CD14-positive monocyte (primary cell): ENCODE measurements at regions not wholly inside any gene's neighbourhood (a gene's known extent, or its start where the extent isn't known, plus 50 kb on each side); places are given as distances from the start of the nearest gene placed in this dataset.
A peak's percentile ranks its signal among the peaks of the same experiment; 100 is the strongest.

Source experiments
- DNase-seq, 3 donors: peaks; one replicate each; pipeline ENCODE4 v3.0.0-alpha.2; 2011 to 2022
- H2AFZ ChIP-seq: 2 replicates; pipeline ENCODE4 v1.6.0; 2012; ENCODE audit warnings: mild to moderate bottlenecking, low read depth, low read length, inconsistent platforms; ENCODE audit not compliant: insufficient read depth, poor library complexity, severe bottlenecking
- H3K27ac ChIP-seq, 2 donors: 1 replicate in 1 of 2; 2 replicates in 1 of 2; pipeline ENCODE4 v1.5.1; 2012 to 2013; ENCODE audit warnings: low read length in 2 of 2, control low read depth in 1 of 2, inconsistent platforms in 1 of 2, low read depth in 1 of 2, mild to moderate bottlenecking in 1 of 2
- H3K27me3 ChIP-seq, 2 donors: one replicate each; pipeline versions ENCODE4 v1.6.0 to v1.6.1; 2011 to 2013; ENCODE audit warnings: low read length in 2 of 2; ENCODE audit not compliant: control insufficient read depth in 2 of 2, insufficient read depth in 2 of 2
- H3K36me3 ChIP-seq, 2 donors: replicated peaks in 1 of 2; 1 replicate in 1 of 2; 2 replicates in 1 of 2; pipeline versions ENCODE4 v1.5.1 to v1.6.1; 2012 to 2013; ENCODE audit warnings: low read length in 2 of 2, control low read depth in 1 of 2, inconsistent platforms in 1 of 2, mild to moderate bottlenecking in 1 of 2; ENCODE audit not compliant: insufficient read depth in 2 of 2, control insufficient read depth in 1 of 2
- H3K4me1 ChIP-seq, 2 donors: 1 replicate in 1 of 2; 2 replicates in 1 of 2; pipeline versions ENCODE4 v1.5.1 to v1.6.1; 2012 to 2013; ENCODE audit warnings: low read length in 2 of 2, control low read depth in 1 of 2, inconsistent platforms in 1 of 2, mild to moderate bottlenecking in 1 of 2, moderate library complexity in 1 of 2; ENCODE audit not compliant: insufficient read depth in 2 of 2, control insufficient read depth in 1 of 2
- H3K4me2 ChIP-seq: replicated peaks from 2 replicates; pipeline ENCODE3; 2012; ENCODE audit warnings: low read length, moderate library complexity, mild to moderate bottlenecking; ENCODE audit not compliant: poor library complexity, severe bottlenecking; ENCODE audit errors: extremely low read depth
- H3K4me3 ChIP-seq, 3 experiments: fragments of 200-600 bp in 1 of 3; sonication (generic) in 1 of 3; replicated peaks in 1 of 3; 1 replicate in 2 of 3; 2 replicates in 1 of 3; pipeline ENCODE4 v1.5.1; 2011 to 2013; ENCODE audit warnings: low read length in 3 of 3, mild to moderate bottlenecking in 3 of 3, control low read depth in 2 of 3, low read depth in 2 of 3, inconsistent platforms in 1 of 3, moderate library complexity in 1 of 3
- H3K79me2 ChIP-seq: 2 replicates; pipeline ENCODE4 v1.6.0; 2012; ENCODE audit warnings: mild to moderate bottlenecking, control low read depth, inconsistent platforms, low read length, moderate library complexity; ENCODE audit not compliant: insufficient read depth
- H3K9ac ChIP-seq: 2 replicates; pipeline ENCODE4 v1.6.0; 2017; ENCODE audit warnings: low read length, mild to moderate bottlenecking; ENCODE audit not compliant: insufficient read depth, poor library complexity, severe bottlenecking
- H3K9me3 ChIP-seq, 2 donors: replicated peaks in 1 of 2; 1 replicate in 1 of 2; 2 replicates in 1 of 2; pipeline versions ENCODE4 v1.5.1 to v1.6.1; 2012 to 2013; ENCODE audit warnings: low read length in 2 of 2, control low read depth in 1 of 2; ENCODE audit not compliant: control insufficient read depth in 1 of 2, insufficient read depth in 1 of 2
- H4K20me1 ChIP-seq: 2 replicates; pipeline ENCODE4 v1.6.0; 2012; ENCODE audit warnings: mild to moderate bottlenecking, low read length, control low read depth, moderate library complexity; ENCODE audit not compliant: insufficient read depth
- H3K27ac Mint-ChIP-seq, 7 donors: one replicate each; pipeline ENCODE4 v1.8.0; 2020; ENCODE audit warnings: mild to moderate bottlenecking in 7 of 7, mixed read lengths in 7 of 7, moderate library complexity in 6 of 7, inconsistent platforms in 2 of 7
- H3K27me3 Mint-ChIP-seq, 3 donors: one replicate each; pipeline ENCODE4 v1.8.0; 2021 to 2022; ENCODE audit warnings: low read depth in 3 of 3, mild to moderate bottlenecking in 3 of 3, mixed read lengths in 3 of 3, moderate library complexity in 3 of 3, inconsistent platforms in 1 of 3
- H3K36me3 Mint-ChIP-seq, 2 donors: one replicate each; pipeline ENCODE4 v1.8.0; 2020; ENCODE audit warnings: mixed read lengths in 2 of 2, inconsistent platforms in 1 of 2, mild to moderate bottlenecking in 1 of 2
- H3K4me1 Mint-ChIP-seq: one replicate; pipeline ENCODE4 v1.8.0; 2020; ENCODE audit warnings: mild to moderate bottlenecking, mixed read lengths
- H3K4me3 Mint-ChIP-seq, 2 donors: one replicate each; pipeline ENCODE4 v1.8.0; 2020; ENCODE audit warnings: mild to moderate bottlenecking in 2 of 2, mixed read lengths in 2 of 2, moderate library complexity in 1 of 2
- H3K9me3 Mint-ChIP-seq, 7 donors: one replicate each; pipeline ENCODE4 v1.8.0; 2020 to 2022; ENCODE audit warnings: mixed read lengths in 7 of 7, mild to moderate bottlenecking in 6 of 7, moderate library complexity in 6 of 7, inconsistent platforms in 2 of 7
- WGBS: methylation state at CpG from one replicate; pipeline ENCODE4 v1.1.5; 2013; ENCODE audit warnings: missing lambda C conversion rate; ENCODE audit not compliant: insufficient coverage; 5-methylcytosine and 5-hydroxymethylcytosine counted together
- intact Hi-C, 2 donors: fragments of 100-400 bp; cut with micrococcal nuclease; formaldehyde crosslinking; loops; one replicate each; pipeline versions ENCODE4 v1.15.0 to v1.15.1; 2023
- TF ChIP-seq, protein P1 (sequence below): fragments of 200-600 bp; IDR thresholded peaks from one replicate; pipeline ENCODE4 v1.8.0; 2022; ENCODE audit warnings: antibody characterized with exemption, mild to moderate bottlenecking

DNA sequence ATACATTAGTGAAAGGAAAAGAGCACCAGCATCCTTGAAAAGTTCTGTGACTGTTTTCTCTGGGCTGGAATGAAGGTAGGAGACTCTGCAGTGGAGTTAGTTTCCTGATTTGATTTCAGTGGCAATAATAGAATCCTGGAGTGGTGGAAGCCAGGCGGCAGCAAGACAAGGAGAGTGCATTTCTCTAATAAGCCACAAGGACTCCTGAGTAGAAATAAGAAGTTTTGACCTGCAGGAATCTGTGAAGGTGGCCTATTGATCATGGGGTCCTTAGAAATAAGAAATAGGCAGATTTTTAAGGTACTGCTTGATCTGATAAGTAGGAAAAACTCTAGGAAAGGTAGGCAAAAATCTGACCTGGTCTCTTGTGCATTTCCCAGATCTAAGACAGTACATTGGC lies 68.4 kb upstream of the ELOVL5 start:
- no peaks in the 10 kb centered on the region for H3K36me3 Mint-ChIP-seq

GRCh38 chr6:53413326-53413725 lies 64.6 kb upstream of the ELOVL5 start:
- H3K27ac ChIP-seq = no peak overlapping the region

More for the DNA sequence above, 68.4 kb upstream of the ELOVL5 start:
- no CpG with 5 or more reads among the region's 1 CpG for WGBS
- no peak overlapping the region for H3K27ac ChIP-seq
- no peaks in the 10 kb centered on the region for H4K20me1 ChIP-seq
- no peak overlapping the region for H2AFZ ChIP-seq
- TF ChIP-seq, protein P1, sequence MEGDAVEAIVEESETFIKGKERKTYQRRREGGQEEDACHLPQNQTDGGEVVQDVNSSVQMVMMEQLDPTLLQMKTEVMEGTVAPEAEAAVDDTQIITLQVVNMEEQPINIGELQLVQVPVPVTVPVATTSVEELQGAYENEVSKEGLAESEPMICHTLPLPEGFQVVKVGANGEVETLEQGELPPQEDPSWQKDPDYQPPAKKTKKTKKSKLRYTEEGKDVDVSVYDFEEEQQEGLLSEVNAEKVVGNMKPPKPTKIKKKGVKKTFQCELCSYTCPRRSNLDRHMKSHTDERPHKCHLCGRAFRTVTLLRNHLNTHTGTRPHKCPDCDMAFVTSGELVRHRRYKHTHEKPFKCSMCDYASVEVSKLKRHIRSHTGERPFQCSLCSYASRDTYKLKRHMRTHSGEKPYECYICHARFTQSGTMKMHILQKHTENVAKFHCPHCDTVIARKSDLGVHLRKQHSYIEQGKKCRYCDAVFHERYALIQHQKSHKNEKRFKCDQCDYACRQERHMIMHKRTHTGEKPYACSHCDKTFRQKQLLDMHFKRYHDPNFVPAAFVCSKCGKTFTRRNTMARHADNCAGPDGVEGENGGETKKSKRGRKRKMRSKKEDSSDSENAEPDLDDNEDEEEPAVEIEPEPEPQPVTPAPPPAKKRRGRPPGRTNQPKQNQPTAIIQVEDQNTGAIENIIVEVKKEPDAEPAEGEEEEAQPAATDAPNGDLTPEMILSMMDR = no peak
- H3K4me1 Mint-ChIP-seq = peaks cover 15% of the 10 kb centered on the region
- DNase-seq = no peak
- H3K9me3 ChIP-seq = no peaks in the 10 kb centered on the region
- H3K27me3 ChIP-seq = no peaks in the 10 kb centered on the region
- no peaks in the 10 kb centered on the region for H3K9me3 Mint-ChIP-seq
- H3K4me3 ChIP-seq = no peak overlapping the region
- no peak overlapping the region for H3K4me3 Mint-ChIP-seq
- H3K4me2 ChIP-seq = no peak overlapping the region
- intact Hi-C loops = no loop called here
- no peak overlapping the region for H3K27ac Mint-ChIP-seq
- no peaks in the 10 kb centered on the region for H3K36me3 ChIP-seq
- H3K79me2 ChIP-seq = no peaks in the 10 kb centered on the region
- peaks cover 0 to 2% (median 0%) of the 10 kb centered on the region in 3 donors for H3K27me3 Mint-ChIP-seq
- no peak overlapping the region for H3K9ac ChIP-seq
- peaks cover 11 to 14% of the 10 kb centered on the region in 2 donors for H3K4me1 ChIP-seq

More at GRCh38 chr6:53413326-53413725, 64.6 kb upstream of the ELOVL5 start:
- H3K4me1 ChIP-seq = peaks cover 13 to 15% of the 10 kb centered on the region in 2 donors
- H3K27me3 ChIP-seq = no peaks in the 10 kb centered on the region
- H3K27ac Mint-ChIP-seq = peak overlapping the region in 2 of 7 donors; percentile 26 to 84
- peaks cover 23% of the 10 kb centered on the region for H3K4me1 Mint-ChIP-seq
- H2AFZ ChIP-seq = no peak overlapping the region
- intact Hi-C loops = no loop called here
- H3K9ac ChIP-seq = no peak overlapping the region
- H3K9me3 Mint-ChIP-seq = no peaks in the 10 kb centered on the region
- H3K36me3 Mint-ChIP-seq = no peaks in the 10 kb centered on the region
- no peaks in the 10 kb centered on the region for H3K36me3 ChIP-seq
- H3K4me3 Mint-ChIP-seq = no peak overlapping the region
- 100% methylated on average over 2 of the region's 4 CpGs for WGBS
- TF ChIP-seq, protein P1 = no peak
- H4K20me1 ChIP-seq = no peaks in the 10 kb centered on the region
- no peaks in the 10 kb centered on the region for H3K9me3 ChIP-seq
- DNase-seq = no peak
- H3K4me3 ChIP-seq = no peak overlapping the region
- no peaks in the 10 kb centered on the region for H3K79me2 ChIP-seq
- peaks cover 0 to 2% (median 0%) of the 10 kb centered on the region in 3 donors for H3K27me3 Mint-ChIP-seq
- no peak overlapping the region for H3K4me2 ChIP-seq
